ENCODE measurements at regions not wholly inside any gene's neighbourhood (a gene's known extent, or its start where the extent isn't known, plus 50 kb on each side); places are given as distances from the start of the nearest gene placed in this dataset.

- no peak overlapping the region for H3K27ac ChIP-seq
- TF ChIP-seq ZFX (IDR thresholded peaks at IDR 0.05; ENCODE audit: borderline replicate concordance) = no peak
- no peak for TF ChIP-seq CTCF (IDR thresholded peaks at IDR 0.05)
Measured at GRCh38 chr2:189379731-189380261, 61.5 kb upstream of the WDR75 start.

DNA sequence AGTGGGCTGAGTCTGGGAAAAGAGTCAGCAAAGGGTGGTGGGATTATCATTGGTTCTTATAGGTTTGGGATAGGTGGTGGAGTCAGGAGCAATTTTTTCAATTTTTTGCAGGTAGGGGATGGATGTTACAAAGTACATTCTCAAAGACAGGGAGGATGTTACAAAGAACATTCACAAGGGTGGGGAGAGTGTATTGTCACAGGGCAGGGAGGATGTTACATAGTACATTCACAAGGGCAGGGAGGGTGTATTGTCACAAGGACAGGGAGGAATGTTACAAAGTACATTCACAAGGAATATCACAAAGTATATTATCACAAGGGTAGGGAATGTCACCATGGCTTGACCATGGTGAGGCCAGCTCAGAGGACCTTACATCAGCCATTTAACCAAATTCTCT is 58.6 kb upstream of the WDR75 start:
- TF ChIP-seq CTCF (IDR thresholded peaks at IDR 0.05) (no peak), ZFX (IDR thresholded peaks at IDR 0.05; ENCODE audit: borderline replicate concordance) (no peak)
- no peak overlapping the region for H3K27ac ChIP-seq

GRCh38 chr2:189386741-189387140 is 54.5 kb upstream of the WDR75 start:
- no peak for TF ChIP-seq CTCF (IDR thresholded peaks at IDR 0.05)
- TF ChIP-seq ZFX (IDR thresholded peaks at IDR 0.05; ENCODE audit: borderline replicate concordance) = no peak
- H3K27ac ChIP-seq = no peak overlapping the region

GRCh38 chr2:189391201-189391600 is 50.1 kb upstream of the WDR75 start:
- H3K27ac ChIP-seq = no peak overlapping the region
- TF ChIP-seq CTCF (IDR thresholded peaks at IDR 0.05) = no peak
- no peak for TF ChIP-seq ZFX (IDR thresholded peaks at IDR 0.05; ENCODE audit: borderline replicate concordance)

Measured in 22Rv1 (cell line).